GM23338 (cell line): ENCODE measurements at regions not wholly inside any gene's neighbourhood (a gene's known extent, or its start where the extent isn't known, plus 50 kb on each side); places are given as distances from the start of the nearest gene placed in this dataset.

Experiments used
- EZH2 ChIP-seq: fragments of 200-600 bp; sonication (generic); IDR thresholded peaks from one replicate; pipeline ENCODE4 v1.8.0; 2017; ENCODE audit warnings: antibody characterized with exemption, mild to moderate bottlenecking, low read depth; ENCODE audit not compliant: unreplicated experiment
- EZH2phosphoT487 ChIP-seq: fragments of 200-600 bp; sonication (generic); IDR thresholded peaks from one replicate; pipeline ENCODE4 v1.8.1; 2018; ENCODE audit warnings: antibody characterized with exemption; ENCODE audit not compliant: unreplicated experiment
- POLR2AphosphoS5 ChIP-seq: IDR thresholded peaks from 2 replicates; pipeline ENCODE4 v1.6.1; 2016; ENCODE audit warnings: antibody characterized with exemption, low read depth
- TF ChIP-seq, protein P1 (sequence below), 2 experiments: fragments of 200-600 bp in 1 of 2; sonication (generic) in 1 of 2; conservative IDR thresholded peaks; 2 replicates each; pipeline versions ENCODE4 v1.5.1 to v1.6.1; 2016 to 2017; ENCODE audit warnings: antibody characterized with exemption in 2 of 2, low read depth in 2 of 2, mild to moderate bottlenecking in 2 of 2, moderate library complexity in 1 of 2
- TF ChIP-seq, protein P2 (sequence below): IDR thresholded peaks from one replicate; pipeline ENCODE4 v1.6.1; 2018; ENCODE audit warnings: antibody characterized with exemption; ENCODE audit not compliant: unreplicated experiment
- TF ChIP-seq, protein P3 (sequence below): IDR thresholded peaks from 2 replicates; pipeline ENCODE4 v1.6.1; 2016; ENCODE audit warnings: antibody characterized with exemption

DNA sequence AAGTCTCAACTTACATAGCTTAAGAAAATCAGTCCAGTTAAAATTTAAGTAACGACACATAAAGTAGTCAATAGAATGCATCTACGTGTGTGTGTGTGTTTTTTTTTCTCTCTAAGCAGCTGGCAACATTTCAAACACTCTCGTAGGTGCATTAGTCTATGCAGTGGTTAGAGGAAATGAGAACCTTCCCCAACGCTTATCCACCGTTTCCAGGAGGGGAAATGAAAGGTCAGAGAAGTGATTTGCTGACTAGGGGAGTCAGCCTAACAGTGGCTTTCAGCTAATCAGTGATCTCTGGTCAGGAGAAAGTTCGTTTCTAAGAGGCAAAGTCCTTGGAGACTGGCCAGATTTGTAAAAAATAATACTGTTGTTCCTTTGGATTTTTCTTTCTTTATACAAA is 806.6 kb downstream of the C6orf118 start:
- TF ChIP-seq, protein P1, sequence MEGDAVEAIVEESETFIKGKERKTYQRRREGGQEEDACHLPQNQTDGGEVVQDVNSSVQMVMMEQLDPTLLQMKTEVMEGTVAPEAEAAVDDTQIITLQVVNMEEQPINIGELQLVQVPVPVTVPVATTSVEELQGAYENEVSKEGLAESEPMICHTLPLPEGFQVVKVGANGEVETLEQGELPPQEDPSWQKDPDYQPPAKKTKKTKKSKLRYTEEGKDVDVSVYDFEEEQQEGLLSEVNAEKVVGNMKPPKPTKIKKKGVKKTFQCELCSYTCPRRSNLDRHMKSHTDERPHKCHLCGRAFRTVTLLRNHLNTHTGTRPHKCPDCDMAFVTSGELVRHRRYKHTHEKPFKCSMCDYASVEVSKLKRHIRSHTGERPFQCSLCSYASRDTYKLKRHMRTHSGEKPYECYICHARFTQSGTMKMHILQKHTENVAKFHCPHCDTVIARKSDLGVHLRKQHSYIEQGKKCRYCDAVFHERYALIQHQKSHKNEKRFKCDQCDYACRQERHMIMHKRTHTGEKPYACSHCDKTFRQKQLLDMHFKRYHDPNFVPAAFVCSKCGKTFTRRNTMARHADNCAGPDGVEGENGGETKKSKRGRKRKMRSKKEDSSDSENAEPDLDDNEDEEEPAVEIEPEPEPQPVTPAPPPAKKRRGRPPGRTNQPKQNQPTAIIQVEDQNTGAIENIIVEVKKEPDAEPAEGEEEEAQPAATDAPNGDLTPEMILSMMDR (conservative IDR thresholded peaks at IDR 0.05; ENCODE audit: low read depth in 2 of 2) = no peak
- TF ChIP-seq POLR2AphosphoS5 (no peak), EZH2 (no peak), EZH2phosphoT487 (no peak)
- TF ChIP-seq, protein P2, sequence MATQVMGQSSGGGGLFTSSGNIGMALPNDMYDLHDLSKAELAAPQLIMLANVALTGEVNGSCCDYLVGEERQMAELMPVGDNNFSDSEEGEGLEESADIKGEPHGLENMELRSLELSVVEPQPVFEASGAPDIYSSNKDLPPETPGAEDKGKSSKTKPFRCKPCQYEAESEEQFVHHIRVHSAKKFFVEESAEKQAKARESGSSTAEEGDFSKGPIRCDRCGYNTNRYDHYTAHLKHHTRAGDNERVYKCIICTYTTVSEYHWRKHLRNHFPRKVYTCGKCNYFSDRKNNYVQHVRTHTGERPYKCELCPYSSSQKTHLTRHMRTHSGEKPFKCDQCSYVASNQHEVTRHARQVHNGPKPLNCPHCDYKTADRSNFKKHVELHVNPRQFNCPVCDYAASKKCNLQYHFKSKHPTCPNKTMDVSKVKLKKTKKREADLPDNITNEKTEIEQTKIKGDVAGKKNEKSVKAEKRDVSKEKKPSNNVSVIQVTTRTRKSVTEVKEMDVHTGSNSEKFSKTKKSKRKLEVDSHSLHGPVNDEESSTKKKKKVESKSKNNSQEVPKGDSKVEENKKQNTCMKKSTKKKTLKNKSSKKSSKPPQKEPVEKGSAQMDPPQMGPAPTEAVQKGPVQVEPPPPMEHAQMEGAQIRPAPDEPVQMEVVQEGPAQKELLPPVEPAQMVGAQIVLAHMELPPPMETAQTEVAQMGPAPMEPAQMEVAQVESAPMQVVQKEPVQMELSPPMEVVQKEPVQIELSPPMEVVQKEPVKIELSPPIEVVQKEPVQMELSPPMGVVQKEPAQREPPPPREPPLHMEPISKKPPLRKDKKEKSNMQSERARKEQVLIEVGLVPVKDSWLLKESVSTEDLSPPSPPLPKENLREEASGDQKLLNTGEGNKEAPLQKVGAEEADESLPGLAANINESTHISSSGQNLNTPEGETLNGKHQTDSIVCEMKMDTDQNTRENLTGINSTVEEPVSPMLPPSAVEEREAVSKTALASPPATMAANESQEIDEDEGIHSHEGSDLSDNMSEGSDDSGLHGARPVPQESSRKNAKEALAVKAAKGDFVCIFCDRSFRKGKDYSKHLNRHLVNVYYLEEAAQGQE = no peak
- TF ChIP-seq, protein P3, sequence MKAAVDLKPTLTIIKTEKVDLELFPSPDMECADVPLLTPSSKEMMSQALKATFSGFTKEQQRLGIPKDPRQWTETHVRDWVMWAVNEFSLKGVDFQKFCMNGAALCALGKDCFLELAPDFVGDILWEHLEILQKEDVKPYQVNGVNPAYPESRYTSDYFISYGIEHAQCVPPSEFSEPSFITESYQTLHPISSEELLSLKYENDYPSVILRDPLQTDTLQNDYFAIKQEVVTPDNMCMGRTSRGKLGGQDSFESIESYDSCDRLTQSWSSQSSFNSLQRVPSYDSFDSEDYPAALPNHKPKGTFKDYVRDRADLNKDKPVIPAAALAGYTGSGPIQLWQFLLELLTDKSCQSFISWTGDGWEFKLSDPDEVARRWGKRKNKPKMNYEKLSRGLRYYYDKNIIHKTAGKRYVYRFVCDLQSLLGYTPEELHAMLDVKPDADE = no peak
